ENCODE measurements at regions not wholly inside any gene's neighbourhood (a gene's known extent, or its start where the extent isn't known, plus 50 kb on each side); places are given as distances from the start of the nearest gene placed in this dataset.

DNA sequence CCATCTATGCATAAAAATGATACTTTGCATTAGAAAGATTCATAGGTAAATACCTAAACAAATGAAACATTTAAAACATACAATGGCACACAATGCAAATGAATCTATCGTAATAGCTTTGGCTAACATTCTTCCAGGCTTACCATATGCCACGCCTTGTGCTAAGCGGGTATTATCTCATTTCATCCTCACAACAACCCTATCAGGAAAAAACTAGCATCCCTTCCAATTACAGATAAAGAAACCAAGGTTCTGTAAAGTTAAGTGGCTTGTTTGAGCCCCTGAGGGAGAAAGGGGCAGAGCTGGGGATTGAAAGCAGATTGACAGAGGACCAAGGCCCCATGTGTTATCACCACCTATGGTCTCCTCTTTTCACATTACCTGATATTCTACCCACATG lies 145.4 kb upstream of the ETAA1 start:
- Mint-ChIP-seq H3K4me1 (no peaks in the 10 kb centered on the region), H3K9me3 (peaks cover 2 to 3% of the 10 kb centered on the region in 2 donors), H3K36me3 (no peaks in the 10 kb centered on the region), H3K27me3 (ENCODE audit: low read depth in 2 of 2) (peaks cover 4 to 6% of the 10 kb centered on the region in 2 donors), H3K4me3 (no peak overlapping the region), H3K27ac (no peak overlapping the region)
- intact Hi-C loops (cut with micrococcal nuclease) = no loop called here
- Histone ChIP-seq H3K9me3 (ENCODE audit: control insufficient read depth, insufficient read depth, low read length) (no peaks in the 10 kb centered on the region), H3K27ac (ENCODE audit: low read length) (no peak overlapping the region), H3K4me3 (ENCODE audit: low read length) (no peak overlapping the region), H3K36me3 (ENCODE audit: control insufficient read depth, insufficient read depth, low read length) (no peaks in the 10 kb centered on the region), H3K27me3 (ENCODE audit: control insufficient read depth, insufficient read depth, low read length) (no peaks in the 10 kb centered on the region), H3K4me1 (ENCODE audit: control insufficient read depth, insufficient read depth, low read length) (no peaks in the 10 kb centered on the region)
- no peak for DNase-seq
- no peak for ATAC-seq
- 90% methylated on average over 3 of the region's 3 CpGs for WGBS (ENCODE audit: insufficient coverage)
- TF ChIP-seq CTCF (IDR thresholded peaks at IDR 0.05) = no peak

GRCh38 chr2:67255933-67256615 lies 141.1 kb upstream of the ETAA1 start:
- no peak overlapping the region for H3K4me3 Mint-ChIP-seq
- H3K4me1 ChIP-seq (ENCODE audit: control insufficient read depth, insufficient read depth, low read length) = no peaks in the 10 kb centered on the region
- H3K27ac ChIP-seq (ENCODE audit: low read length) = no peak overlapping the region
- WGBS (ENCODE audit: insufficient coverage) = 83% methylated on average over 2 of the region's 2 CpGs
- no peak overlapping the region for H3K4me3 ChIP-seq (ENCODE audit: low read length)
- no peak overlapping the region for H3K27ac Mint-ChIP-seq
- peaks cover 2 to 3% of the 10 kb centered on the region in 2 donors for H3K9me3 Mint-ChIP-seq
- no peaks in the 10 kb centered on the region for H3K36me3 Mint-ChIP-seq
- intact Hi-C loops (cut with micrococcal nuclease) = no loop called here
- no peak for ATAC-seq
- DNase-seq = no peak
- peaks cover 2 to 6% of the 10 kb centered on the region in 2 donors for H3K27me3 Mint-ChIP-seq (ENCODE audit: low read depth in 2 of 2)
- no peak for TF ChIP-seq CTCF (IDR thresholded peaks at IDR 0.05)
- no peaks in the 10 kb centered on the region for H3K9me3 ChIP-seq (ENCODE audit: control insufficient read depth, insufficient read depth, low read length)
- H3K4me1 Mint-ChIP-seq = no peaks in the 10 kb centered on the region
- no peaks in the 10 kb centered on the region for H3K36me3 ChIP-seq (ENCODE audit: control insufficient read depth, insufficient read depth, low read length)
- H3K27me3 ChIP-seq (ENCODE audit: control insufficient read depth, insufficient read depth, low read length) = no peaks in the 10 kb centered on the region

DNA sequence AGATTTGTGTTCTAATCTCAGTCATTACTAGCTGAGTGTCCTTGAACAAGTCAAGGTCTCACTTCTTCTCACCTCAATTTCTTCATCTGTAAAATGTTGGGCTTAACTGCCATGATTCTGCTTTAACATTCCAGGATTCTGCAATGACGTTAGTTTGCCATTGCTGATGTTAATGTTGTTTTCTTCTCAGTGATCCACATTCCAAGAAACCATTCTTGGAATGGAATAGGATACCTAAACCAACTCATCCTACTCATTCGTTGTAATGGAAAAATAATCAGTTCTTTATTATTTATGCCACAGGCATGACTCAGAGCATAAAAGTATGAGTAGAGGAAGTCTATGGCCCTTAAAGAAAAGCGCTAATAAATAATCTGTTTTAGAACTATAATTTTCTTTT lies 140.2 kb upstream of the ETAA1 start:
- peaks cover 2 to 6% of the 10 kb centered on the region in 2 donors for H3K27me3 Mint-ChIP-seq (ENCODE audit: low read depth in 2 of 2)
- TF ChIP-seq CTCF (IDR thresholded peaks at IDR 0.05) = no peak
- H3K9me3 Mint-ChIP-seq = peaks cover 2 to 3% of the 10 kb centered on the region in 2 donors
- H3K4me3 Mint-ChIP-seq = no peak overlapping the region
- H3K36me3 Mint-ChIP-seq = no peaks in the 10 kb centered on the region
- no peaks in the 10 kb centered on the region for H3K9me3 ChIP-seq (ENCODE audit: control insufficient read depth, insufficient read depth, low read length)
- H3K4me3 ChIP-seq (ENCODE audit: low read length) = no peak overlapping the region
- H3K4me1 Mint-ChIP-seq = no peaks in the 10 kb centered on the region
- no peaks in the 10 kb centered on the region for H3K36me3 ChIP-seq (ENCODE audit: control insufficient read depth, insufficient read depth, low read length)
- intact Hi-C loops (cut with micrococcal nuclease) = no loop called here
- H3K4me1 ChIP-seq (ENCODE audit: control insufficient read depth, insufficient read depth, low read length) = no peaks in the 10 kb centered on the region
- 86% methylated on average over 1 of the region's 3 CpGs for WGBS (ENCODE audit: insufficient coverage)
- no peak overlapping the region for H3K27ac Mint-ChIP-seq
- no peaks in the 10 kb centered on the region for H3K27me3 ChIP-seq (ENCODE audit: control insufficient read depth, insufficient read depth, low read length)
- DNase-seq (no peak), ATAC-seq (no peak)
- no peak overlapping the region for H3K27ac ChIP-seq (ENCODE audit: low read length)

GRCh38 chr2:67258122-67258521 lies 139.0 kb upstream of the ETAA1 start:
- Histone ChIP-seq H3K4me3 (ENCODE audit: low read length) (no peak overlapping the region), H3K9me3 (ENCODE audit: control insufficient read depth, insufficient read depth, low read length) (no peaks in the 10 kb centered on the region), H3K36me3 (ENCODE audit: control insufficient read depth, insufficient read depth, low read length) (no peaks in the 10 kb centered on the region), H3K27ac (ENCODE audit: low read length) (no peak overlapping the region), H3K27me3 (ENCODE audit: control insufficient read depth, insufficient read depth, low read length) (no peaks in the 10 kb centered on the region), H3K4me1 (ENCODE audit: control insufficient read depth, insufficient read depth, low read length) (no peaks in the 10 kb centered on the region)
- H3K27me3 Mint-ChIP-seq (ENCODE audit: low read depth in 2 of 2) = peaks cover 2 to 6% of the 10 kb centered on the region in 2 donors
- WGBS (ENCODE audit: insufficient coverage) = 95% methylated on average over 4 of the region's 4 CpGs
- intact Hi-C loops (cut with micrococcal nuclease) = no loop called here
- H3K4me3 Mint-ChIP-seq = no peak overlapping the region
- no peak for ATAC-seq
- H3K36me3 Mint-ChIP-seq = no peaks in the 10 kb centered on the region
- H3K9me3 Mint-ChIP-seq = peaks cover 2 to 3% of the 10 kb centered on the region in 2 donors
- TF ChIP-seq CTCF (IDR thresholded peaks at IDR 0.05) = no peak
- H3K27ac Mint-ChIP-seq = no peak overlapping the region
- no peak for DNase-seq
- no peaks in the 10 kb centered on the region for H3K4me1 Mint-ChIP-seq

All from natural killer cell (primary cell).